ENCODE measurements at regions not wholly inside any gene's neighbourhood (a gene's known extent, or its start where the extent isn't known, plus 50 kb on each side); places are given as distances from the start of the nearest gene placed in this dataset.

GRCh38 chr5:128673000-128673399 is 135.0 kb upstream of the FBN2 start:
- TF ChIP-seq, protein P1, sequence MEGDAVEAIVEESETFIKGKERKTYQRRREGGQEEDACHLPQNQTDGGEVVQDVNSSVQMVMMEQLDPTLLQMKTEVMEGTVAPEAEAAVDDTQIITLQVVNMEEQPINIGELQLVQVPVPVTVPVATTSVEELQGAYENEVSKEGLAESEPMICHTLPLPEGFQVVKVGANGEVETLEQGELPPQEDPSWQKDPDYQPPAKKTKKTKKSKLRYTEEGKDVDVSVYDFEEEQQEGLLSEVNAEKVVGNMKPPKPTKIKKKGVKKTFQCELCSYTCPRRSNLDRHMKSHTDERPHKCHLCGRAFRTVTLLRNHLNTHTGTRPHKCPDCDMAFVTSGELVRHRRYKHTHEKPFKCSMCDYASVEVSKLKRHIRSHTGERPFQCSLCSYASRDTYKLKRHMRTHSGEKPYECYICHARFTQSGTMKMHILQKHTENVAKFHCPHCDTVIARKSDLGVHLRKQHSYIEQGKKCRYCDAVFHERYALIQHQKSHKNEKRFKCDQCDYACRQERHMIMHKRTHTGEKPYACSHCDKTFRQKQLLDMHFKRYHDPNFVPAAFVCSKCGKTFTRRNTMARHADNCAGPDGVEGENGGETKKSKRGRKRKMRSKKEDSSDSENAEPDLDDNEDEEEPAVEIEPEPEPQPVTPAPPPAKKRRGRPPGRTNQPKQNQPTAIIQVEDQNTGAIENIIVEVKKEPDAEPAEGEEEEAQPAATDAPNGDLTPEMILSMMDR (IDR thresholded peaks at IDR 0.05; ENCODE audit: extremely low read depth in 1 of 2, insufficient read depth in 1 of 2, low read depth in 1 of 2, low read length in 2 of 2): no peak
- TF ChIP-seq POLR2AphosphoS5 (IDR thresholded peaks at IDR 0.05; ENCODE audit: insufficient read depth, low read depth, low read length): no peak
- no peak for TF ChIP-seq EZH2 (IDR thresholded peaks at IDR 0.05; ENCODE audit: borderline replicate concordance, low read depth, low read length, severe bottlenecking)
- TF ChIP-seq, protein P2, sequence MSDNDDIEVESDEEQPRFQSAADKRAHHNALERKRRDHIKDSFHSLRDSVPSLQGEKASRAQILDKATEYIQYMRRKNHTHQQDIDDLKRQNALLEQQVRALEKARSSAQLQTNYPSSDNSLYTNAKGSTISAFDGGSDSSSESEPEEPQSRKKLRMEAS (IDR thresholded peaks at IDR 0.05; ENCODE audit: insufficient read depth, insufficient read length): no peak
- TF ChIP-seq POLR2A (IDR thresholded peaks at IDR 0.05; ENCODE audit: low read depth, low read length): no peak
- no peak for TF ChIP-seq FOS (IDR thresholded peaks at IDR 0.05; ENCODE audit: borderline replicate concordance, insufficient read depth, low read length)
- no peak for TF ChIP-seq GATA2 (IDR thresholded peaks at IDR 0.05; ENCODE audit: insufficient read depth, insufficient read length, low read depth, low read length)
- no peak for TF ChIP-seq MYC (IDR thresholded peaks at IDR 0.05; ENCODE audit: low read depth, low read length)
- TF ChIP-seq JUN (IDR thresholded peaks at IDR 0.05; ENCODE audit: borderline replicate concordance, insufficient read depth, insufficient read length, low read depth): no peak

All from endothelial cell of umbilical vein (primary cell).